ENCODE measurements at regions not wholly inside any gene's neighbourhood (a gene's known extent, or its start where the extent isn't known, plus 50 kb on each side); places are given as distances from the start of the nearest gene placed in this dataset.

DNA sequence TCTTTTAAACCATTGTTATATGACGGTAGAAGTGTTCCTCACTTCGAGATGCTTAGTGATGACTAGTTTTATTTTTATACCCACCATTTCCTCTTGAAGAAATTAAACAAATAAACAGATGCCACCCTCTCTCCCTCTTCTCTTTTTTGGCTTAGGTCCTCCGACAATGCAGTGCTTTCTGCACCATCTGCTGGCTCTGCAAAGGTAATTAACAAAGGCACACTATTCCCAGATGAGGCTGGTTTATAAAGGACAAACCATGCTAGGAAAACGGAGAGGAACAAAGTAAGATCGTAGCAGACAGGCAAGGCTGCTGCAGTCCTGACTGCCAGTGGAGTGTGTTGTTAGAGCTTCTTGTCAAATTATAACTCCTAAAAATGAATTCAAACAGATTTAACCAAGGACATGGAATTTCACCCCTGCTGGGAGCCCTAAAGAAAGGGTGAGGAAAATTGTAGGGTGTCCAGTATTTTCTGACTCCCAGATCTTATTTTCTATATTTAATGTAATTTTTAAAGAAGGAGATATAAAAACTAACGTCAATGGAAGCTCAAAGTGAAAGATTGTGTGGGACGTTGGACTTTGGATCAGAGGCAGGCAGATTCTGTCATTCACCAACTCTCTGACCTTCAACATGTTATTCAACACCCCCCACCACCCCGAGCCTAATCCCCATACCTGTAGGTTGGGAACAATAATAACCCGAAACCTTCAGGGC is 142.1 kb downstream of the CPEB2 start:
- no peaks in the 10 kb centered on the region for H3K9me3 ChIP-seq (replicated peaks)
- H3K36me3 ChIP-seq, result no peaks in the 10 kb centered on the region
- H3K4me1 ChIP-seq, result peaks cover 55% of the 10 kb centered on the region
- peak overlapping the region; percentile 81 for H3K27ac ChIP-seq (replicated peaks)
- no peak overlapping the region for H3K4me3 ChIP-seq
- TF ChIP-seq, protein P1, sequence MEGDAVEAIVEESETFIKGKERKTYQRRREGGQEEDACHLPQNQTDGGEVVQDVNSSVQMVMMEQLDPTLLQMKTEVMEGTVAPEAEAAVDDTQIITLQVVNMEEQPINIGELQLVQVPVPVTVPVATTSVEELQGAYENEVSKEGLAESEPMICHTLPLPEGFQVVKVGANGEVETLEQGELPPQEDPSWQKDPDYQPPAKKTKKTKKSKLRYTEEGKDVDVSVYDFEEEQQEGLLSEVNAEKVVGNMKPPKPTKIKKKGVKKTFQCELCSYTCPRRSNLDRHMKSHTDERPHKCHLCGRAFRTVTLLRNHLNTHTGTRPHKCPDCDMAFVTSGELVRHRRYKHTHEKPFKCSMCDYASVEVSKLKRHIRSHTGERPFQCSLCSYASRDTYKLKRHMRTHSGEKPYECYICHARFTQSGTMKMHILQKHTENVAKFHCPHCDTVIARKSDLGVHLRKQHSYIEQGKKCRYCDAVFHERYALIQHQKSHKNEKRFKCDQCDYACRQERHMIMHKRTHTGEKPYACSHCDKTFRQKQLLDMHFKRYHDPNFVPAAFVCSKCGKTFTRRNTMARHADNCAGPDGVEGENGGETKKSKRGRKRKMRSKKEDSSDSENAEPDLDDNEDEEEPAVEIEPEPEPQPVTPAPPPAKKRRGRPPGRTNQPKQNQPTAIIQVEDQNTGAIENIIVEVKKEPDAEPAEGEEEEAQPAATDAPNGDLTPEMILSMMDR (IDR thresholded peaks at IDR 0.05; ENCODE audit: borderline replicate concordance), result peak; percentile 40
- DNase-seq, result no peak
- intact Hi-C loops (cut with micrococcal nuclease), result no loop called here
- no peaks in the 10 kb centered on the region for H3K27me3 ChIP-seq (ENCODE audit: low read depth)

DNA sequence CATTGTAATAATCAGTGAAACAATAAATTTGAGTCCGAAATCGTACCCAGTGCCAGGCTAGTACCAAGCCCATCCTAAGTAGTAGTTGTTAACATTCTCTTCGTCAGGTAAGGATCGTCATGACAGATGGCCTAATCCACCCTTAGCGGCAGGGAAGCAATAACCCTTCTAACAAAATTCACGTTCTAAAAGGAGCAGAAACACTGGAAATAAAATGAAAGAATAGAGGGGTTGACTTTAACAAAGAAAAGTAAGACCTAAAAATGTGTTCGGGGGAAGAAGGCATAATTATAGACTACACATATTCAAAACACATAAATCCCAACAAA is 142.7 kb downstream of the CPEB2 start:
- TF ChIP-seq, protein P1 (IDR thresholded peaks at IDR 0.05; ENCODE audit: borderline replicate concordance), result no peak
- H3K27ac ChIP-seq (replicated peaks), result peak overlapping the region; percentile 81
- no peak for DNase-seq
- no peaks in the 10 kb centered on the region for H3K36me3 ChIP-seq
- peaks cover 60% of the 10 kb centered on the region for H3K4me1 ChIP-seq
- H3K9me3 ChIP-seq (replicated peaks), result no peaks in the 10 kb centered on the region
- intact Hi-C loops (cut with micrococcal nuclease), result no loop called here
- H3K27me3 ChIP-seq (ENCODE audit: low read depth), result no peaks in the 10 kb centered on the region
- H3K4me3 ChIP-seq, result no peak overlapping the region

DNA sequence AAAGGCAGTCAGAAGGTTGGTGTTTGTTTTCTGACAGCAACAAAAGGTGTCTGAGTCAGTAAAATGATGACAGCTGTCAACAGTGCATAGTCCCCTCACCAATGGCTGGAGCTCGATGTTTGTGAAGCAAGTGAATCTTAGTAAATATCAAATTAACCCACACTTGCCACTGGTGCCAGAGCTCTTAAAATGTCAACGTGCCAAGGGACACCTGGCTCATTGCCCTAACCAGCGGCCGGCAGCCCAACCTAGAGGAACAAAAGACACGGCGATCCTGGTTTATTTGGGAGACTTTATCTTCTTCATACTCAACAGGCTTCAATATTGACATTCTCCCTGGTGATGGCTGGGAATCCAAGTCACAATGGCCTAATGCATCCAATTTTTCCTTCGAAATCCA is 143.4 kb downstream of the CPEB2 start:
- intact Hi-C loops (cut with micrococcal nuclease), result no loop called here
- Histone ChIP-seq H3K27me3 (ENCODE audit: low read depth) (no peaks in the 10 kb centered on the region), H3K27ac (replicated peaks) (peak overlapping the region; percentile 81), H3K4me1 (peaks cover 68% of the 10 kb centered on the region), H3K9me3 (replicated peaks) (no peaks in the 10 kb centered on the region), H3K4me3 (no peak overlapping the region), H3K36me3 (no peaks in the 10 kb centered on the region)
- TF ChIP-seq, protein P1 (IDR thresholded peaks at IDR 0.05; ENCODE audit: borderline replicate concordance), result no peak
- peak; percentile 45 for DNase-seq

DNA sequence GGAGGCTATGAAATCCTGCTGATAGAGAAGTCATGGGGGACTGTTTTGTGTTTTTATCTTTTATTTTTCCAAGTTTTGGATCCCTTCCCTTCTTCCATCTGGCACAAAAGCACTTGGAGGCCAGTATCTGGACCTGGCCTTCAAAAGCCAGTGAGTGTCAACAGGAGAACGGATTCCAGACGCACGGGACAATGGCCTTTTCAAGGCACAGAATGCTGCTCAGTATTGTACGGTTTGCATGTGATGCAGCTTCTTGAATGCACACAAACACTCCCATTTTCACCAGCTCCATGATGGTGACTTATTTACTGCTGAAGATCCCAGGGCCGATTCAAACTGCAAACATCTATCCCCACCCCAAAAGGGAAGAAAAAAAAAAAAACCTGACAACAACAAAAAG is 145.4 kb downstream of the CPEB2 start:
- Histone ChIP-seq H3K27me3 (ENCODE audit: low read depth) (no peaks in the 10 kb centered on the region), H3K27ac (replicated peaks) (peak overlapping the region; percentile 81), H3K36me3 (no peaks in the 10 kb centered on the region), H3K9me3 (replicated peaks) (no peaks in the 10 kb centered on the region), H3K4me1 (peaks cover 68% of the 10 kb centered on the region), H3K4me3 (no peak overlapping the region)
- intact Hi-C loops (cut with micrococcal nuclease), result no loop called here
- TF ChIP-seq, protein P1 (IDR thresholded peaks at IDR 0.05; ENCODE audit: borderline replicate concordance), result no peak
- DNase-seq, result no peak

DNA sequence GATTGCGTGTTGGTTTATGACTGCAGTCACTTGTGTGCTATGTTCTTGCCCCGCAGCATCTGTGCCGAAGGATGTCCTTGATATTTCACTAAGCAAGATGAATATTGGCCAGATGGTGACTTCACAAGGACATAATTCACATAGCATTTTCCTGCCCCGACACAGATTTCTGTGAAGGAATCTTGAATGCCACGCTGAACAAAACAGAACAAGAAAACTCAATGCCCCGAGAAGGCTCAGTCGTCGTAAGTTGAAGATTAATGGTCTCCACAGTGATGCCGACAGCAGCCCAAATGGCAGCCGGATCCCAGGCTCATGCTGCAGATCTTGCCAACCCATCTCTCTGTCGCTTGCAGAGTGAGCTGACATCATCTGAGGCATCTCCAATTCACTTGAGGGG is 145.9 kb downstream of the CPEB2 start:
- no peaks in the 10 kb centered on the region for H3K36me3 ChIP-seq
- DNase-seq, result no peak
- TF ChIP-seq, protein P1 (IDR thresholded peaks at IDR 0.05; ENCODE audit: borderline replicate concordance), result no peak

More for the DNA sequence above, 145.9 kb downstream of the CPEB2 start:
- no peak overlapping the region for H3K4me3 ChIP-seq
- H3K9me3 ChIP-seq (replicated peaks), result no peaks in the 10 kb centered on the region
- peak overlapping the region; percentile 81 for H3K27ac ChIP-seq (replicated peaks)
- intact Hi-C loops (cut with micrococcal nuclease), result no loop called here
- H3K4me1 ChIP-seq, result peaks cover 68% of the 10 kb centered on the region
- H3K27me3 ChIP-seq (ENCODE audit: low read depth), result no peaks in the 10 kb centered on the region

Data from left ventricle myocardium inferior (tissue), 1 donor.